ENCODE measurements at regions not wholly inside any gene's neighbourhood (a gene's known extent, or its start where the extent isn't known, plus 50 kb on each side); places are given as distances from the start of the nearest gene placed in this dataset.
"Not testable (repeated sequence)": the region's sequence is repeated elsewhere in the genome, so short reads cannot be mapped to it uniquely, and the experiment has no call there.

DNA sequence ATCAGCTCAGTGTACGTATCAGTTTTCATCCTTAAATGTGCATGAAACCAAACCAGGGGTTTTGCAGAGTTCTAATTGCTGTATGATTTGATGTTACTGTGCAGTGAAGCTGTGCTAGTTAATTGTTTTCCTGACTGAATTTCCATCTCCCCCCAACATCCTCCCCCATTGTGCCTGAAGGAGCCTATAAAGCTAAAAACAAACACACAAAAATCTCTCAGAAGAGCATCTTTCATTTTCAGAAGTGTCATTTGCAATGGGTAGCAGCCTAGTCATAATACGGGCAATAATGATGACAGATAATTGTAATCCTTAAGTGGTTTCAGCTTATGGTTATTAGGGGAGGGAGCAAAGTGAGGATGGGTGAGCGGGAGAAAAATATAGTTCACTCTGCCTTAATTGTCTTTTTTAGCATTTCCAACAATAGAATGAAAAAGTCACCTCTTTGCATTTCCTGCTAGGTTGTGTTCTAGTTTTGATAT lies 207.9 kb upstream of the TBL1XR1 start:
- no peak for FAIRE-seq

DNA sequence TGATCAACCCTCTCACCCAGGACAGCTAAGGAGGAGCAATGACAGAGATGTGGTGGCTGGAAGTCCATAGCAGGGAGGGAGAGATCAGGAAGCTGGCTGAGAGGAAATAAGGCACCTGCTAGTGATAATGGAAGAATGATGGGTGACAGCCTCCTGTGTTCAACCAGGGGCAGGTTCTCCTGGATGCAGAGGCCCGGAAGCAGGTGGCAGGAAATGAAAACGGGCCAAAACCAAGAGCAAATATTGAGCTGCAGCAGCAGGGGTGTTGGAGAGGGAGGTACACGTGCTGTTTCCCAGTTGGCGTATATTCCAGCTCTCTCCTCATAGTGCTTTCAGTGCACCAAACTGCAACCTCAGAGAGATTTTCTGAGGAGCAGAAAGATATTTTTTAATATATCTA lies 213.4 kb upstream of the TBL1XR1 start:
- FAIRE-seq, result no peak

DNA sequence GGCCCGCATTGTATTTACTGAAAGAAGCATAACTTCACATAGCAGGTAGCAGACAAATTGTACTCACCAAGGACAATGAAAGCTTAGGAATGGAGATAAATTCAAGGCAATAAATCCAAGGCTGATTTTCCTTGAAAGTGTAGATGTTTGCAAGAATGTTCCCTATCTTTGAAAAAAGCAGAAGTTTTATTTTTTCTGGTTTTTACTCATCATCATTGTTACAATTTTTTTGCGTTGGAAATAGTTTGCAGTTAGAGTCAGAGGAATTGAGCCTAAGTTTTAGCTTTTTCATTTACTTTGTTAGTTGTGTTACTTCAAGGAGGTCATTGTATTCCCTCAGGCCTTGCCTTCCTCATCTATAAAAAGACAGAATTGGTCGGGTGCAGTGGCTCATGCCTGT lies 213.9 kb upstream of the TBL1XR1 start:
- no peak for FAIRE-seq

DNA sequence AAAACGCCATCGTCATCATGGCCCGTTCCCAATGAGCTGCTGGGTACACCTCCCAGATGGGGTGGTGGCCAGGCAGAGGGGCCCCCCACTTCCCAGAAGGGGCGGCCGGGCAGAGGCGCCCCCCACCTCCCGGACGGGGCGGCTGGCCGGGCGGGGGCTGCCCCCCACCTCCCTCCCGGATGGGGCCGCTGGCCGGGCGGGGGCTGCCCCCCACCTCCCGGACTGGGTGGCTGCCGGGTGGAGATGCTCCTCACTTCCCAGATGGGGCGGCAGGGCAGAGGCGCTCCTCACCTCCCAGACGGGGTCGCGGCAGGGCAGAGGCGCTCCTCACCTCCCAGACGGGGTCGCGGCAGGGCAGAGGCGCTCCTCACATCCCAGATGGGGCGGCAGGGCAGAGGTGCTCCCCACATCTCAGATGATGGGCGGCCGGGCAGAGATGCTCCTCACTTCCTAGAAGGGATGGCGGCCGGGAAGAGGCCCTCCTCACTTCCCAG lies 215.4 kb upstream of the TBL1XR1 start:
- FAIRE-seq, result not testable (repeated sequence)

DNA sequence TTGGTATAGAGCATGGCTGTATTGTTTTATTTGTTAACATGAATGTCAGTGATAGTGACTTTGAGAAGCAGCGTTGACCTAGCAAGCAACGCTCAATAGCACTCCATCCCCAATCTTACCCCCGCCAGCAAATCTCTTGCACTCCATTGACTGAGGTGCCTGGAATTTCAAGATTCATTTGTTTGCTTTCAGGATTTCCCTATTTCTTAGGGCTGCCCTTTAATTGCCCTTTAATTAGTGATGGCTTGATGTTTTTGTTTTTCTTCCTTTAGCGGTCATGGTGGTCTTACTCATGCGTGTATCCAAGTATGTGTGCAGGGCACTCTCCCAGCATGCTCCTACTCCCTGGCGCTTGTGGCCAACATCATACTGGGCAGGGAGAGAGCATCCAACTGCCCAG lies 216.8 kb upstream of the TBL1XR1 start:
- no peak for FAIRE-seq

DNA sequence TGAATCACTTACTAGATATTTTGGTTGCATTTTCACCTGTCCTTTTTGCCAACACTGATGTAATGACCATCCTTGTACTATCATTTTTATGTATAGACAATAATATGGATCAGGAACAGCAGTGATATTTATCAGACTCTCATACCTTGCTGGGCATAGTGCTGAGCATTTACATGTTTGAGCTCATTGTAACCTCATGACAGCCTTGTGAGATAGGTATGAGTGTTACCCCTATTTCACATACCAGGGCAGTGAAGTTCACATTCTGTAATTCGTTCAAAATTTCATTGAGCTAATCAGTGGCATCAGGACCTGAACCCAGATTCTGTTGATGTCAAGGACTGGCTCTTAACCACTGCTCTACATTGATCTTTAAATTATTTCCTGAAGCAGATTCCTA lies 221.5 kb upstream of the TBL1XR1 start:
- FAIRE-seq, result no peak

DNA sequence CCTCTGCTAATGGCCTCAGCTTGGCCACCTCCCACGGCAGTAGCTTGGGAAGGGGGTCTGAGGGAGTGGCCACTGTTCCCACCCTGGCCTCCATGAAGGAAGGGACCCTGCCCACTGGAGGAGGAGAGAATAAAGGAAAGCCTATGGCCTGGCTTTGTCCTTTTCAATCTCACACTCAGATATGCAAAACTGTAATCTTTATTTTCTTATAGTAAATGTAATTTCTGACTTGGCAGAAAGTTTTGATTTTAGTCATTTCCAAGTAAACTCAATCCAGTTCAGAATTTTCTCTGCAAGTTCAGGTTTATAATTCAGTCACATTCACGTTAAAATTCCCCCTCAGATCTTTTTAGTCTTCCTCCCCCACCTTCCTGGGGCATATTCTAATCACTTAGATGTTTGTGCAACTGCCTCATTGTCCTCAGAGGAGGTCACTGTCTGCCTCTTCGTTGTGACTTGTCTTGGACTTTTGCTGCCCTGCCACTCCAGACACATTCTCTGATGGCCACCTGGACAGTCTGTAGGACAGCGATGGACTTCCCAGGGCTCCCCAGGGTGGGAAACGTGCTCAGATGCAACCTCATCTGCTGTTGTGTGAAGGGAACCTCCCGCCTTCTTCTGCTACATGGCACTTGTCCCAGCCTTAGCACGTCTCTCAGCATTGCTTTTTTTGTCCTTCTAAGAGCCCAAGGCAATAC lies 222.8 kb upstream of the TBL1XR1 start:
- no peak for FAIRE-seq

DNA sequence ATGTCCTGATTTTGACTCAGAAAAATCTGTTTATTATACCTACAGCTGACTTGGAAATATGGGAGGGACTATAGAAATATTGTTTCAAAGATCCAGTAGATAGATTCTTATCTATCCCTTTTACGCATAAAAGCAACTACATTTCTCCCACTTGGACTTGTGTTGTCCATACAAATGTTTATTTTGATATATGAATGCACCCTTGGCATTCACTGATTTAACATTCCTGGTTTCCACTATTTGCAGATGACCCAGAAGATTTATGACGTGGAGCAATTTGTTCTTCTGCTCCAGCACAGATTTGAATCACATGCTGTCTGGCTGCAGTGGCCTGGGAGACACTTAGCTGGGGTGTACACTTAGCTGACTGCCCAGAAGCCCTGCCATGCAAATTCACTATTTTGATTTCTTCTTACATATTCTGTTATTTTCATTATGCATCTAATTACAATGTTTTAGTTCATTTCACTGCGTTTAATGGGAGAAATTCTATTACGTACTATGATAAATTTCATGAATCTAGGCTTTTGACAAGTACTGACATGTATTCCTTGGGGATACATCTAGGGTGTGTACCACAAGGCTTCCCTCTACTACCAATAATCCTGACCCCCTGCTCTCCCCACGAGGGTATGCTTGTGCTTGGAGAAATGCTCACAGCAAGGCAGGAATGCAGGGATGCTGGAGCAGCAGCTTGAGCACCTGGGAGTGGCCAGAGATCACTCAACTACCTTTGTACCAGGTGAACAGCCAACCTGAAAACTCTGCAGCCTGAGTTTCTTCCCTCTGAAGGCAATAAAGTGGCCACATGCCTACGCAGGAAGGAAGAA lies 223.6 kb upstream of the TBL1XR1 start:
- FAIRE-seq, result no peak

DNA sequence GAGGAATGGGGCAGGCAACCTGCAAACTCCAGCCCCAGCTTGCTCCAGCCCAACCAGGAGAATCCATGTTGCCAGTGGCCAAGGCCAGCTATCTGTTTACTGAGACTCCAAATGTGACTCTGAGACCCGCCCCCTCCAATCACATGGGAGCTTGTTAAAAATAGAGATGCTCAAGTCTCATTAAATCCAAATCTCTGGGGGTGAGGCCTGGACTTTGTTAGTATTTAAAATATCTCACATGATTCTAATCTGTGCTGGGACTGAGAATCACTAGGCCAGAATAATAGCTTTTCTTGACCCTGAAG lies 224.2 kb upstream of the TBL1XR1 start:
- FAIRE-seq, result no peak

DNA sequence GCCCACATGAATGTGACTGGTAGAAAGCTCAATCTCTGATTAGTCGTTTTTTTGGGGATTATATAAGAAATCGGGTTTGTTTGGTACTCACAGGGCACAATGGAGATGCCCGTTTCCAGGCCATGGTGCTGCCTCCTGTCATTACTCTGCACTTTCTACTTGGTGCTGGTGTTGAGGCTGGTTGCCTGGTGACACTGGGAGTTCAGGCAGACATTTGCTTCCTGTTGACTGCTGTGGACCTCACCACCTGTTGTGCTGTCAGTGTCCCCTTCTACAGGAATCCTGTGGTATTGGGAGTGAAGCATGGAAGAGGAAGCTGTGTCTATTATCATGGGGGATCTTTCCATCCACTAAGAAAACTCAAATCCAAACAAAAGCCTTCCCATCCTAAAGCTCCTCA lies 227.2 kb upstream of the TBL1XR1 start:
- no peak for FAIRE-seq

DNA sequence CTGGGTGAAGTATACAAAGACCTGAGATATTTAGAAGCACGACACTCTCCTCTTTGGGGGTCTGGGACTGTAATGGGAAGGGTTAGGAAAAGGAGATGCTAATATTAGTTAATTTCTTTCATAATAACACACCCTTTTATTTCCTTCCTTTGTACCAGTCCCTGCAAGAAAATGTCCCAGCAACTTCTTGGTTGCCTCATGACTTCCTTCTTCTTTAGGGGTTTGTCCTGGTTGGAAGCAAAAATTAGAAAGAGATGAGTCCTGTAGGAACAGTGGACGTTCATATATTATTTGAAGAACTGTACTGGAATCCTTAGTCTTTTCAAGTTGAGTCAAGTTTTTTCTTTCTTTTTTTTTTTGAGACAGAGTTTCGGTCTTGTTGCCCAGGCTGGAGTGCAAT lies 227.8 kb upstream of the TBL1XR1 start:
- FAIRE-seq, result no peak

DNA sequence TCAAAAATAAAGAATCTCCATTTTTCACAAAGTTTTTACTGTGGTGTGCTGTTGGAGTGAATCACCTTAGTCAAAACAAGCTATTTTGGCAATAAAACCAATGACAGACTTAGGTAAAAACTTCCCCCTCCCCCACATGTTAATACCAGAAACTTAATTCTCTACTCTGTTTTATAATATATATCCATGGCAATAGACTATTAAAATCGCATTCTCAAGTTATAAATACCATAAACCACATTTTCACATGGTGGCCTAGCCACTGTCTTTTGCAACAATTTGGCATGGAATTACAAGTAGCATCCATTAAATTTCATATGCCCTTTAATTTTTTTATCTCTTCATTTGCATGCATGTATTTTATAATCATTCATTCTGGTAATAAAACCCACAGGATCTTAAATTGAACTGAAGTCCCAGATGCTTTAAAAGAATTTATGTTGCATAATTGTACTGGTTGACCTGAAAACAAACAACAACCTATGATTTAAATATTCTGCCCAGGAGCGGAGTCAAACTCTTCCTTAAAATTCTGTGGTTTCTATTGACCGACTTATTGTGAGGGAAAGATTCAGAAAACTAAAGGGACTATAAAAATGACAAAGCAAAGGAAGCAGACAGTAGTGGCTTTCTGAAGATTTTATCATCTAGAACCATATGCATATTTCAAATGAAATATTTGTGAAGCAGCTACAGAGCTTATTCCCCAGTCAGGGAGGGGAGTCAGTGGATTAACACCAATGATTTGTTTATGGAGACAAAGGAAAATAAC lies 229.0 kb upstream of the TBL1XR1 start:
- no peak for FAIRE-seq

DNA sequence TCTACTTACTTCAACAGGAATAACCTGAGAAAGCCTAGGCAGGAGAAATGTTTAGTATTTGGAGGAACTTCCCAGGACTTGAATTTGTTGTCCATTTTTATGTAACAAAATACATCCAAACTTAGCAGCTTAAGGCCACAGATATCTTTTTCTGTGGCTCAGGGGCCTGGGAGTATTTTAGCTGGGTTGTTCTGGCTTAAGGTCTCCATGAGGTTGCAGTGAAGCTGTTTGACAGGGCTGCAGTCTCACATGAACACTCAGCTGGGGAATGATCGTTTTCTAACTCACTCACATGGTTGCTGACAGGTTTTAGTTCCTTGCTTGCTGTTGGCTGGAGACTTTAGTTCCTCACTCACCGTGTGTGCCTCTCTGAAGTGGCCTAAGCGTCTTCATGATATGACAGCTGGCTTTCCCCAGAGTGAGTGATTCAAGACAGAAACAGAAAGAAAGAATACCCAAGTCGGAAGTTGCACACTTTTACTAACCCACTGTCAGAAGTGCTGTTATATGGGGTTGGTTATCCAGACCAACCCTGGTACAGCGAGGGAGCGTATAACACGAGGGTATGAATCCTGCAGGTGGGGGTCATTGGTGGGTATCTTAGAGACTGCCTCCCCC lies 229.7 kb upstream of the TBL1XR1 start:
- no peak for FAIRE-seq

DNA sequence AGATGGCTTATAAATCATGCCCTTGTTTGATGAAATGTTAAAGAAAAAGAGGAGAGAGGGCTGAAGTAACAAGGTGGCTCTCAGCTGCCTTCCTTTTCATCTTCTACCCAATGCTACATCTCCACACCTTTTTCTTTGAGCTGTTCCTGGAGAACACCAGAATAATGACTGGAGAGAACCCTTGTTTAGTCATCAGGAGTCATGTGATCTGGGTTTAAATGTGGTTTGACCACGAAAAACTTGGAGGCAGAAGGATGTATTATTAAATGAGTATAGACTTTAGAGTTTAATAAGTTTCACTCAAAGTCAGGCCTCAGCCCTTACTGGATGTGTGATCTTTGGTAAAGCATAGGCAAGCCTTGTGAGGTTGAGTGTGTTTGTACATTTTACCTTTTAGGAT lies 230.3 kb upstream of the TBL1XR1 start:
- no peak for FAIRE-seq

DNA sequence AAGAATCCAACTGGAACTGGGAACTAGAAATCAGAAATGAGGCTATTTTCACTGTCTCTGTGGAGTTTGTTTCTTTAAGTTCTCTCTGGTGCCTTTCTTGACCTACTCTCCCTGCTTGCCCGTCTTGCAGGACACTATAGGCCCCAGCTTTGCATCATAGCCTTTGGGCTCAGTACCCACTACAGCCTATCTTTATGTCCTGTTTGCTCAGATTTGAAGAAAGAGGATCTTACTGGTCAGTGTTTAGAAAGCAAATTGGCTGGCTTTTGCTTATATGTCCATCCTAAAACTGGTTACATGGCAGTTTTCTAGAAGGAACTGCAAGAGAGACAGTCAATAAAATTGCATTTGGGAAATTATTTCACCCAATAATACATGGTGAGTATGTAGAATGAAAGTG lies 231.8 kb upstream of the TBL1XR1 start:
- FAIRE-seq, result no peak

DNA sequence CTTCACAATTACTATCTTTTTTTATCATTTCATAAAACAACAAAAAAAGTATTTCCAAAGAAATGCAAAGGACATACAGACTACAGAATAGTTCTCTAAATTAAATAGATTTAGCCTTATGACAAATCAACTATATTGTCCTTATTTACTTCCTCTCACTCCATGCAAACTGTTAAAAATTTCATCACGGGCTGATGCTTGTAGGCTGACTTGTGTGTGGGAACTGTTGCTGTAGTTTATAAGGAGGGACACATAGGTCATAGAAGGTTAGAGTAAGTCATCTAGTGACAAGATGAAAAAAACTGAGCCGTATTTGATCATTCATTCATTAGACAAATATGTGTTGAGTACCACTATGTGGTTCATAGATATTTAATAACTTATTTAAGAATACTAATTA lies 232.5 kb upstream of the TBL1XR1 start:
- FAIRE-seq, result no peak

DNA sequence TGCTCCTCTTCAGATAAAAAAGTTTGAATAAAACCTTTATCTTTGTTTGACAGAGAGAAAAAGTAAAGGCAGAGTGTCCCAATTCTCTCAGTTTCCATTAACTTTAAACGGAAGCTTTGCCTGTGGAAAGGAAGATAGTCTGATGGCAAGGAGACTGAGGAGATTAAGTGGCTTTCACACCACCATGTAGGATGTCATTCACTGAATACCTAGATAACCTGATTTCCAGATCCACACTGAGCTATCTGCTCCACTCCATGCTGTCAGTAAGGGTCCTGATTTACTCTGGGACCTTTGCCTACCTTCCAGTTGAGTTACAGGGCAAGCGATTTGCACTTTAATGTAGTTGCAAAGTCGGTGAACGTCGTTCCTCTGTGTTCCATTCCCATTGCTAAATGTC lies 233.4 kb upstream of the TBL1XR1 start:
- FAIRE-seq, result no peak

DNA sequence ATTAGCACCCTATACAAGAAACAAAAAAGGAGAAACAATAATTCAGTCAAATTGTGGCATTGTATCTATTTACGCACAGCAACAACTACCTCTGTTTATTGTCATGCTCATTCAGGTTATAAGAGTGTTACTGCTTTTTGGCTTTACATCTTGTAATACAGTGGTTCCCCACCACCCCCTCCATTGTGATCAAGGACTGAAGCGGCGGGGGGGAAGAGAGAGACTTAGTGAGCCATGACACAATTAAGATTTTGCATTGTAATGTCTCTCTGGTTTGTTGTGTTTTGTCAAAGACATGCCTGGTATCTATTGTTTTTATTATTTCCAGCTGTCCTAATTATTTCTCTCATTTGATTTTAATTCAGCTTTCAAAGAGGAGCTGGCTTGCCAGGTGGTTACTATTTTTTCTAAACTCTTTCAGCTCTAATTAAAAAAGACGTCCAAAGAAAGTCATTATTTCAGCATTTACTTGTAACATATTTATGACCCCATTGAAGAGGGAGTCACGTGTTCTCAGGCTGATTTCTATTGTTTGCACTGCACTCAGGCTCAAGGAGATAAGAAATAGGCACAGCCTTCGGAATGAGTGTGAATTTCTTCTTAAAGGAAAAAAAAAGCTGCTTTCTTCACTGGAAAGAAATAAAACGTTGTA lies 234.4 kb upstream of the TBL1XR1 start:
- no peak for FAIRE-seq

DNA sequence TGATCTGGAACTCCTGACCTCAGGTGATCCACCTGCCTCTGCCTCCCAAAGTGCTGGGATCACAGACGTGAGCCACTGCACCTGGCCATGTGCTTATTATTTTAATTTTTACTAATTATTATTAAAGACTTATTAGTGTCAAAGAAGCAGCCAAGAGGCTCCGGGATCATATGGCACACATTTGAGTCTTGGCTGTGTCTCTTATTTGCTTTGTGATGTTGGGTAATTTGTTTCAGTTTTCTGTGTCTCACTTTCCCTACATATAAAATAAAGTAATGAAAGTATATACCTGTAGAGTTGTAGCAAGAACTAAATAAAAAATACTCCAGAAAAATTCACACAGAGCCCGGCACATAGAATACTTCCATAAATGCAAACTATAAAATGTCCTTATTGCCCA lies 238.0 kb upstream of the TBL1XR1 start:
- no peak for FAIRE-seq

DNA sequence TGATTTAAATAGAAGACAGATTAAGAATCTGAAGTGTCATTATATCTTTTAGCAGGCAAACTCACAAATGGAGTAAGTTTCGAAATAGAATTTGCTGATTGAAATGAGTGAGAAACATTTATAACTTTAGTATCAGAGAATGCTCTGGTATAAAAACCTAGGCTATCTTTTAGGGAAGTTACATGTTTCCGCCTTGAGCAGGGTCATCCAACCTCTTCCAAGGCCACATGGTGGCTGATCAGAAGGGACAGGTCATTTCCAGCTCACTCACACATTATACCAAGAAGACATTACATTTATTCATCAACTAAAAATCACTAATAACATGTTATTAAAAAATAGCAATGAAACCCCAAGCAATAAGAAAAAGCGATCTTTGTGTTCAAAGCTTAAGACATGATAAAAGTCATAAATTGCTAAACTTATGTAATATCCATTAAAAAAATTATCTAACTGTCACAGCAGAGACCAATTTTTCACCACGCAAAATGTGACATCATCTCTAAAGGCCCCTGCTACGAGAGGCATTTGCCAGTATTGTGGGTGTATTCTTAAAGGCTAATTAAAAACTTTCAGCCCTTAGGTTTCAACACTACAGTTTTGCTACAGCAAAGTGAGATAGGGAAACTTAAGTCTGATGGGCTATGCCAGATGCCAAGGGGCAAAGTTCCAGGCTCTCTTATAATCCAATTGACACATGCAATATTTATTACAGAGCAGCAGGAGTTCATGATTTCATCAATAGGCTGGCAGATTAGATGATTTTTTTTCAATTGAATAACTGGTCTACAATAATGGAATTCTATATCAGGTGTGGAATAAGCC lies 240.4 kb upstream of the TBL1XR1 start:
- no peak for FAIRE-seq

DNA sequence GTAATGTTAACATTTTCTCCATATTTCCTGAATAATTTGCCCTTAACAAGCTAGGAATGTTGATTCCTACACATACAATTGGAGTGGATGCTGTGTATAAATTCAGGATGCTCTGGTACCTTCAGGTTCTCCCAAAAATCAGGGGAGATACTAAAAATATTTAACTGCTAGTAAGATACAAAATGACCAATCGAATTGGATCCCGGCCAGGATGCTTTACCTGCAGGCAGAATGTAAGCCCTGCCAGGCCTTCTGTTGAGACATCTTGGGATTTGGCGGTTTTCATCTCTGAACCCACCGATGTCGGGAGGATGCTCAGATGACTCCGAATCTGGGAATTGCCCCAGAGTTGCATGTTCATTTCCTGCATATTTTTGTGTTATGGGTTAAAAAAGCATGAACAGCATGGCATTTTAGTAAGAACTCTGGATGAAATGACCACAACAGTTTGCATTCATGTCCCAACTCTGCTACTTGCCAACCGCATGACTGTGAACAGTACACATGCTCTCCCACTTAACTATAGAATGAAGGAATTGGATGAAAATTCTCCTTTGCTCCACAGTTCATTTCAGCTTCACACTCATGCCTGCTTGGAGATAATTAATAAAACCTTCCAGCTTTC lies 241.4 kb upstream of the TBL1XR1 start:
- FAIRE-seq, result no peak

All from A204.1 (cell line).